CD14-positive monocyte (primary cell): ENCODE measurements at regions not wholly inside any gene's neighbourhood (a gene's known extent, or its start where the extent isn't known, plus 50 kb on each side); places are given as distances from the start of the nearest gene placed in this dataset.

Experiments
- DNase-seq, 3 donors: peaks; one replicate each; pipeline ENCODE4 v3.0.0-alpha.2; 2011 to 2022
- H2AFZ ChIP-seq: 2 replicates; pipeline ENCODE4 v1.6.0; 2012; ENCODE audit warnings: mild to moderate bottlenecking, low read depth, low read length, inconsistent platforms; ENCODE audit not compliant: insufficient read depth, poor library complexity, severe bottlenecking
- H3K27ac ChIP-seq, 2 donors: 1 replicate in 1 of 2; 2 replicates in 1 of 2; pipeline ENCODE4 v1.5.1; 2012 to 2013; ENCODE audit warnings: low read length in 2 of 2, control low read depth in 1 of 2, inconsistent platforms in 1 of 2, low read depth in 1 of 2, mild to moderate bottlenecking in 1 of 2
- H3K27me3 ChIP-seq, 2 donors: one replicate each; pipeline versions ENCODE4 v1.6.0 to v1.6.1; 2011 to 2013; ENCODE audit warnings: low read length in 2 of 2; ENCODE audit not compliant: control insufficient read depth in 2 of 2, insufficient read depth in 2 of 2
- H3K36me3 ChIP-seq, 2 donors: replicated peaks in 1 of 2; 1 replicate in 1 of 2; 2 replicates in 1 of 2; pipeline versions ENCODE4 v1.5.1 to v1.6.1; 2012 to 2013; ENCODE audit warnings: low read length in 2 of 2, control low read depth in 1 of 2, inconsistent platforms in 1 of 2, mild to moderate bottlenecking in 1 of 2; ENCODE audit not compliant: insufficient read depth in 2 of 2, control insufficient read depth in 1 of 2
- H3K4me1 ChIP-seq, 2 donors: 1 replicate in 1 of 2; 2 replicates in 1 of 2; pipeline versions ENCODE4 v1.5.1 to v1.6.1; 2012 to 2013; ENCODE audit warnings: low read length in 2 of 2, control low read depth in 1 of 2, inconsistent platforms in 1 of 2, mild to moderate bottlenecking in 1 of 2, moderate library complexity in 1 of 2; ENCODE audit not compliant: insufficient read depth in 2 of 2, control insufficient read depth in 1 of 2
- H3K4me2 ChIP-seq: replicated peaks from 2 replicates; pipeline ENCODE3; 2012; ENCODE audit warnings: low read length, moderate library complexity, mild to moderate bottlenecking; ENCODE audit not compliant: poor library complexity, severe bottlenecking; ENCODE audit errors: extremely low read depth
- H3K4me3 ChIP-seq, 3 experiments: fragments of 200-600 bp in 1 of 3; sonication (generic) in 1 of 3; replicated peaks in 1 of 3; 1 replicate in 2 of 3; 2 replicates in 1 of 3; pipeline ENCODE4 v1.5.1; 2011 to 2013; ENCODE audit warnings: low read length in 3 of 3, mild to moderate bottlenecking in 3 of 3, control low read depth in 2 of 3, low read depth in 2 of 3, inconsistent platforms in 1 of 3, moderate library complexity in 1 of 3
- H3K79me2 ChIP-seq: 2 replicates; pipeline ENCODE4 v1.6.0; 2012; ENCODE audit warnings: mild to moderate bottlenecking, control low read depth, inconsistent platforms, low read length, moderate library complexity; ENCODE audit not compliant: insufficient read depth
- H3K9ac ChIP-seq: 2 replicates; pipeline ENCODE4 v1.6.0; 2017; ENCODE audit warnings: low read length, mild to moderate bottlenecking; ENCODE audit not compliant: insufficient read depth, poor library complexity, severe bottlenecking
- H3K9me3 ChIP-seq, 2 donors: replicated peaks in 1 of 2; 1 replicate in 1 of 2; 2 replicates in 1 of 2; pipeline versions ENCODE4 v1.5.1 to v1.6.1; 2012 to 2013; ENCODE audit warnings: low read length in 2 of 2, control low read depth in 1 of 2; ENCODE audit not compliant: control insufficient read depth in 1 of 2, insufficient read depth in 1 of 2
- H4K20me1 ChIP-seq: 2 replicates; pipeline ENCODE4 v1.6.0; 2012; ENCODE audit warnings: mild to moderate bottlenecking, low read length, control low read depth, moderate library complexity; ENCODE audit not compliant: insufficient read depth
- H3K27ac Mint-ChIP-seq, 7 donors: one replicate each; pipeline ENCODE4 v1.8.0; 2020; ENCODE audit warnings: mild to moderate bottlenecking in 7 of 7, mixed read lengths in 7 of 7, moderate library complexity in 6 of 7, inconsistent platforms in 2 of 7
- H3K27me3 Mint-ChIP-seq, 3 donors: one replicate each; pipeline ENCODE4 v1.8.0; 2021 to 2022; ENCODE audit warnings: low read depth in 3 of 3, mild to moderate bottlenecking in 3 of 3, mixed read lengths in 3 of 3, moderate library complexity in 3 of 3, inconsistent platforms in 1 of 3
- H3K36me3 Mint-ChIP-seq, 2 donors: one replicate each; pipeline ENCODE4 v1.8.0; 2020; ENCODE audit warnings: mixed read lengths in 2 of 2, inconsistent platforms in 1 of 2, mild to moderate bottlenecking in 1 of 2
- H3K4me1 Mint-ChIP-seq: one replicate; pipeline ENCODE4 v1.8.0; 2020; ENCODE audit warnings: mild to moderate bottlenecking, mixed read lengths
- H3K4me3 Mint-ChIP-seq, 2 donors: one replicate each; pipeline ENCODE4 v1.8.0; 2020; ENCODE audit warnings: mild to moderate bottlenecking in 2 of 2, mixed read lengths in 2 of 2, moderate library complexity in 1 of 2
- H3K9me3 Mint-ChIP-seq, 7 donors: one replicate each; pipeline ENCODE4 v1.8.0; 2020 to 2022; ENCODE audit warnings: mixed read lengths in 7 of 7, mild to moderate bottlenecking in 6 of 7, moderate library complexity in 6 of 7, inconsistent platforms in 2 of 7
- WGBS: methylation state at CpG from one replicate; pipeline ENCODE4 v1.1.5; 2013; ENCODE audit warnings: missing lambda C conversion rate; ENCODE audit not compliant: insufficient coverage; 5-methylcytosine and 5-hydroxymethylcytosine counted together
- intact Hi-C, 2 donors: fragments of 100-400 bp; cut with micrococcal nuclease; formaldehyde crosslinking; loops; one replicate each; pipeline versions ENCODE4 v1.15.0 to v1.15.1; 2023
- TF ChIP-seq, protein P1 (sequence below): fragments of 200-600 bp; IDR thresholded peaks from one replicate; pipeline ENCODE4 v1.8.0; 2022; ENCODE audit warnings: antibody characterized with exemption, mild to moderate bottlenecking

DNA sequence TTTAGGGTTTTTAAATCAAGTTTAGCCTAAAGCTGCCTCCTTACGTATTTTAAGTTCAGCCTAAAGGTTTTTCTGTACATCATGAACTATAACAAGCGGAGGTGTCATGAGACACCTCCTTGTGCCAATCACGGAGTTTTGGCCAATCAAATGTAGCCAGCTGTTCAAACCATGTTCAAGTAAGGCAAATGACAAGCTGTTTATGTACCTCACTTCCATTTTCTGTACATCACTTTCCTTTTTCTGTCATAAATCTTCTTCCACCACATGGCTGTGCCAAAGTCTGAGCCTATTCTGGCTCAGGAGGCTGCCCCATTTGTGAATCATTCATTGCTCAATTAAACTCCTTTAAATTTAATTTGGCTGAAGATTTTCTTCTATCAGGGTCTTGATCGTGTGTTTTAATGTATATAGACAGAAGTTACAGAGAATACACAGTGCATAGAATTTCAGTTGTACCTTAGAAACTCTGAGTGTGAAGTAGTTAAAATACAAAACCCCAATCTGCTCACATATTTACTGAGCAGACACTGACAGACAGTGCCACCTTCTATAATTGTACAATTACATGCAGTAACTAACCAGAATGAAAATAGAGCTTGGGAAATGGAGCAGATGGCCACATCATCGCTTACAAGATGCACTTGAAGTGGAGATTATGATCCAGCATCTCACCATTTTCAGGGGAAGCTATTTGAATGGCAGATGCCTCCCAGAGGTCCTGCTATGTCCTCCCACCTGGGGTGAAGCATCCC lies 76.9 kb upstream of the LANCL2 start:
- DNase-seq: no peak
- Histone ChIP-seq H4K20me1 (no peaks in the 10 kb centered on the region), H3K9me3 (no peaks in the 10 kb centered on the region), H3K4me3 (no peak overlapping the region), H3K79me2 (no peaks in the 10 kb centered on the region), H3K4me1 (no peaks in the 10 kb centered on the region), H3K27me3 (no peaks in the 10 kb centered on the region), H2AFZ (no peak overlapping the region), H3K9ac (no peak overlapping the region), H3K27ac (no peak overlapping the region), H3K4me2 (no peak overlapping the region), H3K36me3 (no peaks in the 10 kb centered on the region)
- TF ChIP-seq, protein P1, sequence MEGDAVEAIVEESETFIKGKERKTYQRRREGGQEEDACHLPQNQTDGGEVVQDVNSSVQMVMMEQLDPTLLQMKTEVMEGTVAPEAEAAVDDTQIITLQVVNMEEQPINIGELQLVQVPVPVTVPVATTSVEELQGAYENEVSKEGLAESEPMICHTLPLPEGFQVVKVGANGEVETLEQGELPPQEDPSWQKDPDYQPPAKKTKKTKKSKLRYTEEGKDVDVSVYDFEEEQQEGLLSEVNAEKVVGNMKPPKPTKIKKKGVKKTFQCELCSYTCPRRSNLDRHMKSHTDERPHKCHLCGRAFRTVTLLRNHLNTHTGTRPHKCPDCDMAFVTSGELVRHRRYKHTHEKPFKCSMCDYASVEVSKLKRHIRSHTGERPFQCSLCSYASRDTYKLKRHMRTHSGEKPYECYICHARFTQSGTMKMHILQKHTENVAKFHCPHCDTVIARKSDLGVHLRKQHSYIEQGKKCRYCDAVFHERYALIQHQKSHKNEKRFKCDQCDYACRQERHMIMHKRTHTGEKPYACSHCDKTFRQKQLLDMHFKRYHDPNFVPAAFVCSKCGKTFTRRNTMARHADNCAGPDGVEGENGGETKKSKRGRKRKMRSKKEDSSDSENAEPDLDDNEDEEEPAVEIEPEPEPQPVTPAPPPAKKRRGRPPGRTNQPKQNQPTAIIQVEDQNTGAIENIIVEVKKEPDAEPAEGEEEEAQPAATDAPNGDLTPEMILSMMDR: no peak
- H3K4me3 Mint-ChIP-seq: no peak overlapping the region
- intact Hi-C loops: no loop called here
- H3K27me3 Mint-ChIP-seq: peaks cover 5 to 6% (median 6%) of the 10 kb centered on the region in 3 donors
- H3K4me1 Mint-ChIP-seq: no peaks in the 10 kb centered on the region
- WGBS: 72% methylated on average over 2 of the region's 5 CpGs
- H3K27ac Mint-ChIP-seq: no peak overlapping the region
- H3K36me3 Mint-ChIP-seq: no peaks in the 10 kb centered on the region
- no peaks in the 10 kb centered on the region for H3K9me3 Mint-ChIP-seq

DNA sequence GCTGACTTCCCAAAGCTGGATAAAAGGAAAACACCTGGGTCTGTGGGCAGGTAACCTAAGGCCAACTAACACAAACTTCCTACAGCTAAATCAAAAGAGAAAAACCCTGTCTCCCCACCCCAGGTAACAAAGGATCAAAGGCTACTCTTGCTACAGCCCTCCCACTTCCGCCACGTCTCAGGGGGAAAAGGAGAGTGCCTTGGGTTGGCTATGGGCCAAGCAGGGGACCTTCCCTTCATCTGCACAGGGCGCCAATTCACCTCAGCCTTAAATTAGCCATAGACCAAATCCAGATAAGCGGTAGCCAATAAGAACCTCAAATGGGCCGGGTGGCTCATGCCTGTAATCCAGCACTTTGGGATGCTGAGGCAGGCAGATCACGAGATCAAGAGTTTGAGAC lies 69.1 kb upstream of the LANCL2 start:
- Histone ChIP-seq H3K9me3 (no peaks in the 10 kb centered on the region), H3K9ac (no peak overlapping the region), H3K27ac (no peak overlapping the region), H3K79me2 (no peaks in the 10 kb centered on the region), H3K36me3 (no peaks in the 10 kb centered on the region), H4K20me1 (no peaks in the 10 kb centered on the region), H3K27me3 (no peaks in the 10 kb centered on the region), H2AFZ (no peak overlapping the region), H3K4me3 (no peak overlapping the region), H3K4me2 (no peak overlapping the region), H3K4me1 (no peaks in the 10 kb centered on the region)
- TF ChIP-seq, protein P1: no peak
- Mint-ChIP-seq H3K4me3 (no peak overlapping the region), H3K36me3 (no peaks in the 10 kb centered on the region), H3K9me3 (peaks cover 0 to 3% (median 0%) of the 10 kb centered on the region in 7 donors), H3K27me3 (peaks cover 0 to 7% (median 5%) of the 10 kb centered on the region in 3 donors), H3K4me1 (no peaks in the 10 kb centered on the region), H3K27ac (no peak overlapping the region)
- intact Hi-C loops: no loop called here
- 92% methylated on average over 5 of the region's 6 CpGs for WGBS
- DNase-seq: no peak
